ENCODE measurements at regions not wholly inside any gene's neighbourhood (a gene's known extent, or its start where the extent isn't known, plus 50 kb on each side); places are given as distances from the start of the nearest gene placed in this dataset.

GRCh38 chr6:81999270-81999669 is 246.8 kb upstream of the TENT5A start:
- TF ChIP-seq CTCF (IDR thresholded peaks at IDR 0.05) (no peak), POLR2AphosphoS5 (IDR thresholded peaks at IDR 0.05) (no peak)
